GM12873 (cell line): ENCODE measurements at regions not wholly inside any gene's neighbourhood (a gene's known extent, or its start where the extent isn't known, plus 50 kb on each side); places are given as distances from the start of the nearest gene placed in this dataset.

Source experiments
- CTCF ChIP-seq: IDR thresholded peaks from 2 replicates; pipeline ENCODE4 v1.5.1; 2012; ENCODE audit warnings: low read depth, mild to moderate bottlenecking, moderate library complexity, low read length, control low read depth; ENCODE audit not compliant: insufficient read depth; ENCODE audit errors: missing control alignments

DNA sequence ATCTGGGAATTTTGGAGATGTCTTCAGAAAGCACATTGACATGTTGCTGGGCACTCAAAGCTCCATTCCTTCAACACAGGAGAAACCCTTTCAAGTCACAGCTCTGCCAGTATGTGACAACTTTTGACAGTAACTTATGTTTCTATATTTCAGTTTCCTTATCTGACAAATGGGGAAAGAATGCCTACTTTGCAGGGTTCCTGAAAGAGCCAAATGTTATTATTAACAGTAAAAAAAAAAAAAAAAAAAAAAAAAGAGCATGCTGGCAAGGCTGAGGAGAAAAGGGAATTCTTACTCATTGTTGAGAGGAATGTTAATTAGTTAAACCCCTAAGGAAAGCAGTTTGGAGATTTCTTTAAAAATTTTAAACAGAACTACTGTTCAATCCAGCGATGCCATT, 272.5 kb upstream of the TGFBR2 start:
- TF ChIP-seq CTCF: no peak

DNA sequence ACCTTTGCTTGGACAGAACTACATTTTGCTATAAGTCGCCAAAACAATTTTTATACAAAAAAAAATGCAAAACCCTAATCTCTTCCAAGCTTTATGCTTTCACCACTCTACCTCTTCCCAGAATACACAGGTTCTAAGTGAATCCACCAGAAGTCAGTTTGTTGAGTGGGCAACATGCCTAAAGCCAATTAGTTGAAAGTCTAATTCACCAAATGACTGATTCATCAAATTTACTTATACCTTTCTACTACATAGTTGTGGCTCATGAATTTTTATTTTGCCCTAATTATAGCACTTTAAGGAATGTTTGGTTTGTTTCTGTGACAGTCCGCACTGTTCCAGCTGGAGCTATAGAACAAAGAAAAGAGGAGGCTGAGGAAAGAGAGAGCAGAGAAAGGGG, 265.9 kb upstream of the TGFBR2 start:
- no peak for TF ChIP-seq CTCF

DNA sequence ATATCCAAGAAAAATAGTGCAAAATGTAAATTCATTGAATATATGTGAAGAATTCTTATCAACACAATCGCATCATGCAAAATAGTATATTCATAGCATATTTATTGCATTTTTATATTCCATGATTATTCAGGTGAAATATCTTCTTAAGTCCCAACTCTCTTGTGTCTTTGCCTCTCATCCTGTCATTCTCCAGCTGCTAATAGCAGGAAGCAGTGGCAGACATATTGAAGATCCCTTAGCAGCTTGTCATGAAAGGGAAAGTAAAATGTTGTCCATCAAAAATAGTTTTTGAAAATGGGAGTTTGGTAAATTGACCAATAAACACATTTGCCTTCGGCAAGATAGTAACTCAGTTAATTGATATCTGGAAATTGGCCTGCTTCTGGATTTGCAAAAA, 265.3 kb upstream of the TGFBR2 start:
- TF ChIP-seq CTCF: no peak

DNA sequence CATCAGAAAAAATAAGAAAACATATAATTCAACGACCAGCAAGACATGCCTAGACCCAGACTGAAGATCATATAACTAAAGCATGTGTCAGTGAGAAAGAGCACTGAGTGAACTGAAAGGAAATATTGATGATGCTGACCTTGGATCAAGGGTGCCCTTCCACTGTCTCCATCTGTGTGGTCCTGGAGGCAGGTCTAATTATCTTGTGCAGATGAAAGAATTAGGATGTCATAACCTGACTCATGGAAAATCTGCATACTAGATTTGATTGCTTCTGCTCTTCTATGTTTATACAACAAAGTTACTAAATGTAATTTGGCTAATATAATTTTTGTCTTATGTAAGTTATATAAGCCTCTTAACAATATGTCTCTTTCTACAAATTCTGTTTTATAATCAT, 264.6 kb upstream of the TGFBR2 start:
- no peak for TF ChIP-seq CTCF

GRCh38 chr3:30342318-30343060, 263.9 kb upstream of the TGFBR2 start:
- TF ChIP-seq CTCF: no peak

GRCh38 chr3:30343067-30343831, 263.2 kb upstream of the TGFBR2 start:
- TF ChIP-seq CTCF: no peak

DNA sequence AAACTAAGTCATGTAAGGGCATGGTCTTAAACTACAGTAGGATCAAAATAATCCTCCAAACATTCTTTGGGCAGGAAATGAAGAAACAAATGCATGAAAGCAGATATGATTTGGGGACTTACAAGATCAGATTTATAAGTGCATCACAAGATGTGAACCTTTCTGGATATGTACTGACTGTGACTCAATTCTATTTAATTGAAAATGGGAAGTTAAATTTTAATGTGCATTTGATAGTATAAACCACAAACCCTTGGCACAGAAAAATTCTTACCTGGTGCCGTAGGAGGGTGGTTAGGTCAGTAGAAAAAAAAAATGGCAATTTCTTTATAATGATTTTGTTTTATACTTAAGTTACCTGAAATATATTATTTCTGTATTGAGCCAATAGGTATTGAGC, 262.5 kb upstream of the TGFBR2 start:
- TF ChIP-seq CTCF: no peak
